Neuronal stem cell (in vitro differentiated cells): ENCODE measurements at regions not wholly inside any gene's neighbourhood (a gene's known extent, or its start where the extent isn't known, plus 50 kb on each side); places are given as distances from the start of the nearest gene placed in this dataset.

Experiments
- DNase-seq: peaks from one replicate; pipeline ENCODE4 v3.0.0-alpha.2; 2013; ENCODE audit warnings: low spot score
- H2AFZ ChIP-seq: one replicate; pipeline ENCODE4 v1.6.1; 2013; ENCODE audit warnings: mild to moderate bottlenecking, low read length, inconsistent platforms
- H2AK5ac ChIP-seq: 2 replicates; pipeline ENCODE4 v1.6.1; 2013; ENCODE audit warnings: low read depth, mild to moderate bottlenecking, inconsistent platforms, low read length, moderate library complexity, mixed read lengths
- H2BK120ac ChIP-seq: 2 replicates; pipeline ENCODE4 v1.6.1; 2013; ENCODE audit warnings: low read depth, mild to moderate bottlenecking, inconsistent platforms, low read length, moderate library complexity, mixed read lengths
- H2BK12ac ChIP-seq: one replicate; pipeline ENCODE4 v1.6.1; 2013; ENCODE audit warnings: low read length, inconsistent platforms
- H2BK15ac ChIP-seq: 2 replicates; pipeline ENCODE4 v1.6.1; 2013; ENCODE audit warnings: mild to moderate bottlenecking, low read length, inconsistent platforms, mixed read lengths
- H2BK5ac ChIP-seq: one replicate; pipeline ENCODE4 v1.6.1; 2013; ENCODE audit warnings: inconsistent platforms, mild to moderate bottlenecking, low read length, moderate library complexity
- H3K14ac ChIP-seq: one replicate; pipeline ENCODE4 v1.6.1; 2013; ENCODE audit warnings: low read length, inconsistent platforms
- H3K18ac ChIP-seq: 2 replicates; pipeline ENCODE4 v1.6.1; 2013; ENCODE audit warnings: low read length, inconsistent platforms
- H3K23ac ChIP-seq: 2 replicates; pipeline ENCODE4 v1.6.1; 2013; ENCODE audit warnings: low read depth, mild to moderate bottlenecking, mixed read lengths, low read length, inconsistent platforms; ENCODE audit not compliant: poor library complexity
- H3K27ac ChIP-seq: replicated peaks from 3 replicates; pipeline ENCODE4 v1.5.1; 2013; ENCODE audit warnings: low read length, inconsistent platforms
- H3K27me3 ChIP-seq, 3 experiments: 2 replicates each; pipeline ENCODE4 v1.6.1; 2013; ENCODE audit warnings: low read length in 3 of 3, mild to moderate bottlenecking in 2 of 3, inconsistent platforms in 1 of 3, low read depth in 1 of 3, mixed read lengths in 1 of 3, moderate library complexity in 1 of 3; ENCODE audit not compliant: control insufficient read depth in 3 of 3, insufficient read depth in 3 of 3
- H3K36me3 ChIP-seq, 2 donors: replicated peaks in 1 of 2; 2 replicates each; pipeline ENCODE4 v1.6.1; 2013; ENCODE audit warnings: low read length in 2 of 2; ENCODE audit not compliant: control insufficient read depth in 2 of 2, insufficient read depth in 2 of 2
- H3K4ac ChIP-seq: 2 replicates; pipeline ENCODE4 v1.6.1; 2013; ENCODE audit warnings: inconsistent platforms, mild to moderate bottlenecking, low read length, moderate library complexity
- H3K4me1 ChIP-seq, 2 donors: 1 replicate in 1 of 2; 2 replicates in 1 of 2; pipeline ENCODE4 v1.6.1; 2013; ENCODE audit warnings: low read length in 2 of 2, low read depth in 1 of 2; ENCODE audit not compliant: control insufficient read depth in 2 of 2, insufficient read depth in 1 of 2
- H3K4me2 ChIP-seq: one replicate; pipeline ENCODE4 v1.6.1; 2013; ENCODE audit warnings: mild to moderate bottlenecking, low read length, inconsistent platforms; ENCODE audit not compliant: insufficient read depth, poor library complexity, severe bottlenecking
- H3K4me3 ChIP-seq, 2 donors: 2 replicates each; pipeline ENCODE4 v1.5.1; 2013; ENCODE audit warnings: low read length in 2 of 2, mild to moderate bottlenecking in 2 of 2, inconsistent platforms in 1 of 2, moderate library complexity in 1 of 2
- H3K79me1 ChIP-seq: one replicate; pipeline ENCODE4 v1.6.1; 2013; ENCODE audit warnings: low read depth, mild to moderate bottlenecking, inconsistent platforms, low read length, moderate library complexity
- H3K9ac ChIP-seq: one replicate; pipeline ENCODE4 v1.6.1; 2013; ENCODE audit warnings: mild to moderate bottlenecking, low read depth, low read length, inconsistent platforms; ENCODE audit not compliant: poor library complexity
- H3K9me3 ChIP-seq, 2 donors: replicated peaks in 1 of 2; 2 replicates each; pipeline versions ENCODE3 to v1.6.1; 2013; ENCODE audit warnings: low read length in 2 of 2, mild to moderate bottlenecking in 2 of 2, inconsistent platforms in 1 of 2, low read depth in 1 of 2, mixed read lengths in 1 of 2, moderate library complexity in 1 of 2; ENCODE audit not compliant: control insufficient read depth in 2 of 2, insufficient read depth in 1 of 2
- H4K8ac ChIP-seq: one replicate; pipeline ENCODE4 v1.6.1; 2013; ENCODE audit warnings: low read depth, mild to moderate bottlenecking, inconsistent platforms, low read length, moderate library complexity
- H4K91ac ChIP-seq: one replicate; pipeline ENCODE4 v1.6.1; 2013; ENCODE audit warnings: low read length, low read depth, mild to moderate bottlenecking, inconsistent platforms; ENCODE audit not compliant: poor library complexity
- WGBS, 2 donors: extraction: QIAGEN DNeasy Blood & Tissue Kit; methylation state at CpG; one replicate each; pipeline ENCODE4 v1.1.7; 2013; ENCODE audit warnings: missing lambda C conversion rate in 2 of 2, mixed read lengths in 1 of 2; ENCODE audit not compliant: insufficient read length in 2 of 2, insufficient replicate concordance in 1 of 2; ENCODE audit errors: extremely low coverage in 2 of 2; 5-methylcytosine and 5-hydroxymethylcytosine counted together

DNA sequence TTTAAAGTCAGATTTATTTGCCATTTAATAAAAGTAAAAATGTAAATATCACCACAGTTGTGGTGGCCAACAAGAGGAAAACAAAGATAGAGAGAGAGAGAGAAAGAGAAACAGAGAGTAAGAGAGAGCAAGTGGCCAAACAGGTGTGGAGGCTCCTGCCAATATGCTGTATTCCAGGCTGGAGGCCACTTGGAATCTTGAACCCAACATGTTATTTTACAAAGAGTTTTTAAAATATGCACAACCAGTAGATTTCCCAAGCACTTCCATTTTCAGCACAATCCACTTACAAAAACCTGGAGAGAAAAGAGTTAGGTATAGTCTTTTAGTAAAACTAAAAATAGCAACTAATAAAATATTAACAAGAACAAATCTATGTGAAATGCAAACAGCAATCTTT, 1323.1 kb upstream of the CITED2 start:
- Histone ChIP-seq H3K14ac (no peak overlapping the region), H3K18ac (no peak overlapping the region), H3K27ac (no peak overlapping the region), H2AK5ac (no peak overlapping the region), H3K4me3 (no peak overlapping the region), H2BK120ac (no peak overlapping the region), H3K4ac (no peak overlapping the region), H3K36me3 (no peaks in the 10 kb centered on the region), H4K91ac (no peak overlapping the region), H2BK15ac (no peak overlapping the region), H3K9ac (no peak overlapping the region), H3K27me3 (no peaks in the 10 kb centered on the region), H3K4me1 (no peaks in the 10 kb centered on the region), H3K79me1 (no peaks in the 10 kb centered on the region), H3K4me2 (no peak overlapping the region), H3K23ac (no peak overlapping the region), H2AFZ (no peak overlapping the region), H2BK5ac (no peak overlapping the region), H3K9me3 (no peaks in the 10 kb centered on the region), H4K8ac (no peak overlapping the region), H2BK12ac (no peak overlapping the region)
- DNase-seq, result no peak

GRCh38 chr6:140684776-140685550, 1310.5 kb upstream of the CITED2 start:
- no peak for DNase-seq
- no peak overlapping the region for H2BK15ac ChIP-seq
- no peaks in the 10 kb centered on the region for H3K4me1 ChIP-seq
- H3K4me3 ChIP-seq, result no peak overlapping the region
- no peak overlapping the region for H2BK120ac ChIP-seq
- no peaks in the 10 kb centered on the region for H3K36me3 ChIP-seq
- no peak overlapping the region for H4K8ac ChIP-seq
- H3K9me3 ChIP-seq, result no peaks in the 10 kb centered on the region
- no peak overlapping the region for H3K9ac ChIP-seq
- H4K91ac ChIP-seq, result no peak overlapping the region
- H3K27me3 ChIP-seq, result no peaks in the 10 kb centered on the region
- no peaks in the 10 kb centered on the region for H3K79me1 ChIP-seq
- no peak overlapping the region for H3K4ac ChIP-seq
- no peak overlapping the region for H2BK5ac ChIP-seq
- WGBS, 2 donors, result no CpG with 5 or more reads among the region's 1 CpG
- no peak overlapping the region for H3K18ac ChIP-seq
- no peak overlapping the region for H3K27ac ChIP-seq
- H2AFZ ChIP-seq, result no peak overlapping the region
- no peak overlapping the region for H2BK12ac ChIP-seq
- H3K14ac ChIP-seq, result no peak overlapping the region
- H3K4me2 ChIP-seq, result no peak overlapping the region
- H3K23ac ChIP-seq, result no peak overlapping the region
- H2AK5ac ChIP-seq, result no peak overlapping the region

GRCh38 chr6:140677781-140678528, 1303.5 kb upstream of the CITED2 start:
- Histone ChIP-seq H3K27ac (no peak overlapping the region), H3K14ac (no peak overlapping the region), H3K36me3 (no peaks in the 10 kb centered on the region), H2AFZ (no peak overlapping the region), H3K9ac (no peak overlapping the region), H3K27me3 (no peaks in the 10 kb centered on the region), H4K91ac (no peak overlapping the region), H3K4me1 (no peaks in the 10 kb centered on the region), H2BK5ac (no peak overlapping the region), H2BK15ac (no peak overlapping the region), H3K4me3 (no peak overlapping the region), H2BK120ac (no peak overlapping the region), H3K9me3 (no peaks in the 10 kb centered on the region), H2AK5ac (no peak overlapping the region), H3K23ac (no peak overlapping the region), H2BK12ac (no peak overlapping the region), H3K18ac (no peak overlapping the region), H4K8ac (no peak overlapping the region), H3K4ac (no peak overlapping the region), H3K4me2 (no peak overlapping the region), H3K79me1 (no peaks in the 10 kb centered on the region)
- no CpG with 5 or more reads among the region's 5 CpGs for WGBS, 2 donors
- no peak for DNase-seq

DNA sequence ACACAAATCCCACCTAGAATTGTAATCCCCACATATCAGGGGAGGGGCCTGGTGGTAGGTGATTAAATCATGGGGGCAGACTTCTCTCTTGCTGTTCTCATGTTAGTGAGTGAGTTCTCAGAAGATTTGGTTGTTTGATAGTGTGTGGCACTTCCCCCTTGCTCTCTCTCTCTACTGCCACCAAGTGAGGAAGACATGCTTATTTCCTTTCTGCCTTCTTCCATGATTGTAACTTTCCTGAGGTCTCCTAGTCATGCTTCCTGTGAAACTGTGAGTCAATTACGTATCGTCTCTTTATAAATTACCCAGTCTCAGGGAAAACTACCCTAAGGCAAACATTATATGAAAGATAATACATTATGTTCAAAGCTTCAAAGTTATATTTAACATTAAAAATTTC, 1297.5 kb upstream of the CITED2 start:
- H3K27ac ChIP-seq, result no peak overlapping the region

More for the DNA sequence above, 1297.5 kb upstream of the CITED2 start:
- Histone ChIP-seq H2AFZ (no peak overlapping the region), H3K4me1 (no peaks in the 10 kb centered on the region), H3K4ac (no peak overlapping the region), H3K79me1 (no peaks in the 10 kb centered on the region), H4K91ac (no peak overlapping the region), H3K9ac (no peak overlapping the region), H4K8ac (no peak overlapping the region), H3K4me2 (no peak overlapping the region), H3K14ac (no peak overlapping the region), H2BK120ac (no peak overlapping the region), H3K9me3 (no peaks in the 10 kb centered on the region), H3K36me3 (no peaks in the 10 kb centered on the region), H3K23ac (no peak overlapping the region), H3K27me3 (no peaks in the 10 kb centered on the region), H2AK5ac (no peak overlapping the region), H3K18ac (no peak overlapping the region), H2BK12ac (no peak overlapping the region), H2BK5ac (no peak overlapping the region), H3K4me3 (no peak overlapping the region), H2BK15ac (no peak overlapping the region)
- no CpG with 5 or more reads among the region's 2 CpGs for WGBS, 2 donors
- DNase-seq, result no peak
